DLD1 (cell line): ENCODE measurements at regions not wholly inside any gene's neighbourhood (a gene's known extent, or its start where the extent isn't known, plus 50 kb on each side); places are given as distances from the start of the nearest gene placed in this dataset.

Experiments
- in situ Hi-C: cut with HindIII; loops from 2 replicates; pipeline ENCODE4 v1.10.0; 2017; ENCODE audit warnings: low sequenced_read_pairs

GRCh38 chr7:52712938-52713337 lies 322.5 kb upstream of the POM121L12 start:
- in situ Hi-C loops = no loop called here

- in situ Hi-C loops = no loop called here
Observed at GRCh38 chr7:52711951-52712350, 323.5 kb upstream of the POM121L12 start.

- in situ Hi-C loops = no loop called here
Observed at GRCh38 chr7:52708846-52709245, 326.6 kb upstream of the POM121L12 start.

GRCh38 chr7:52705768-52706167 lies 329.7 kb upstream of the POM121L12 start:
- in situ Hi-C loops = no loop called here

GRCh38 chr7:52700349-52700748 lies 335.1 kb upstream of the POM121L12 start:
- in situ Hi-C loops = no loop called here

- in situ Hi-C loops = no loop called here
Observed at GRCh38 chr7:52695973-52696595, 339.3 kb upstream of the POM121L12 start.

GRCh38 chr7:52691257-52691656 lies 344.2 kb upstream of the POM121L12 start:
- in situ Hi-C loops = no loop called here

GRCh38 chr7:52689912-52690311 lies 345.5 kb upstream of the POM121L12 start:
- in situ Hi-C loops = no loop called here

GRCh38 chr7:52685333-52685732 lies 350.1 kb upstream of the POM121L12 start:
- in situ Hi-C loops = no loop called here

- in situ Hi-C loops = no loop called here
Observed at GRCh38 chr7:52684388-52684787, 351.0 kb upstream of the POM121L12 start.

GRCh38 chr7:52682993-52683392 lies 352.4 kb upstream of the POM121L12 start:
- in situ Hi-C loops = no loop called here

GRCh38 chr7:52670608-52671225 lies 364.7 kb upstream of the POM121L12 start:
- in situ Hi-C loops = no loop called here

GRCh38 chr7:52669031-52669430 lies 366.4 kb upstream of the POM121L12 start:
- in situ Hi-C loops = no loop called here

GRCh38 chr7:52668435-52668834 lies 367.0 kb upstream of the POM121L12 start:
- in situ Hi-C loops = no loop called here

GRCh38 chr7:52659178-52659577 lies 376.3 kb upstream of the POM121L12 start:
- in situ Hi-C loops = no loop called here

- in situ Hi-C loops = no loop called here
Observed at GRCh38 chr7:52656098-52656497, 379.3 kb upstream of the POM121L12 start.

GRCh38 chr7:52652621-52653020 lies 382.8 kb upstream of the POM121L12 start:
- in situ Hi-C loops = no loop called here

GRCh38 chr7:52648872-52649271 lies 386.6 kb upstream of the POM121L12 start:
- in situ Hi-C loops = no loop called here

- in situ Hi-C loops = no loop called here
Observed at GRCh38 chr7:52647046-52647445, 388.4 kb upstream of the POM121L12 start.

GRCh38 chr7:52639981-52640380 lies 395.5 kb upstream of the POM121L12 start:
- in situ Hi-C loops = no loop called here

GRCh38 chr7:52639126-52639525 lies 396.3 kb upstream of the POM121L12 start:
- in situ Hi-C loops = no loop called here

- in situ Hi-C loops = no loop called here
Observed at GRCh38 chr7:52635021-52635420, 400.4 kb upstream of the POM121L12 start.

- in situ Hi-C loops = no loop called here
Observed at GRCh38 chr7:52620849-52621248, 414.6 kb upstream of the POM121L12 start.
